Endothelial cell of umbilical vein (primary cell): ENCODE measurements at regions not wholly inside any gene's neighbourhood (a gene's known extent, or its start where the extent isn't known, plus 50 kb on each side); places are given as distances from the start of the nearest gene placed in this dataset.

ENCODE experiments used
- BruUV-seq: library from RNA; stranded (reverse); fragments of 400-500 nt; replicated peaks from 2 replicates; lab custom pipeline; 2021; lab: Mats Ljungman, UMichigan
- CTCF ChIA-PET: fragments of 300-600, 350-600 bp; sonication (Branson Sonifier 250); formaldehyde crosslinking; loops from one replicate; lab custom pipeline; 2021; ENCODE audit warnings: antibody characterized with exemption, inconsistent platforms; lab: Charles Lee
- POLR2A ChIA-PET: fragments of 300-600, 350-600 bp; sonication (Branson Sonifier 250); formaldehyde crosslinking; loops from one replicate; lab custom pipeline; 2021; ENCODE audit warnings: antibody characterized with exemption, inconsistent platforms; lab: Charles Lee
- DNase-seq: peaks from one replicate; pipeline ENCODE4 v3.0.0-alpha.2; 2011; ENCODE audit warnings: low read depth, low spot score
- FAIRE-seq: peaks from 2 replicates; lab custom pipeline; 2011; peaks lifted over from hg19 to GRCh38; lab: Jason Lieb, UNC
- H2AFZ ChIP-seq: 2 replicates; pipeline ENCODE4 v1.6.0; 2012; ENCODE audit warnings: low read depth, low read length, control low read depth, inconsistent platforms
- H3K27ac ChIP-seq: 2 replicates; pipeline ENCODE4 v1.5.1; 2011; ENCODE audit warnings: low read depth, mild to moderate bottlenecking, control low read depth, low read length, moderate library complexity; ENCODE audit not compliant: insufficient read depth
- H3K27me3 ChIP-seq, 2 experiments: 2 replicates each; pipeline versions ENCODE4 v1.6.0 to v1.6.1; 2011; ENCODE audit warnings: low read length in 2 of 2, mixed read lengths in 1 of 2; ENCODE audit not compliant: control insufficient read depth in 2 of 2, insufficient read depth in 2 of 2
- H3K36me3 ChIP-seq, 2 experiments: 2 replicates in 1 of 2; 3 replicates in 1 of 2; pipeline ENCODE4 v1.5.1; 2011; ENCODE audit warnings: low read length in 2 of 2, mild to moderate bottlenecking in 1 of 2, moderate library complexity in 1 of 2; ENCODE audit not compliant: control insufficient read depth in 2 of 2, insufficient read depth in 2 of 2; ENCODE audit errors: extremely low read depth in 1 of 2
- H3K4me1 ChIP-seq: 3 replicates; pipeline ENCODE4 v1.5.1; 2011; ENCODE audit warnings: mild to moderate bottlenecking, low read length; ENCODE audit not compliant: control insufficient read depth, insufficient read depth; ENCODE audit errors: extremely low read depth
- H3K4me2 ChIP-seq: 2 replicates; pipeline ENCODE4 v1.6.1; 2011; ENCODE audit warnings: low read length, control low read depth, mixed read lengths; ENCODE audit not compliant: insufficient read depth
- H3K4me3 ChIP-seq, 3 experiments: fragments of 200-600 bp in 1 of 3; sonication (generic), shearing (Covaris generic) in 1 of 3; replicated peaks in 1 of 3; 2 replicates each; pipeline ENCODE4 v1.5.1; 2011 to 2016; ENCODE audit warnings: control low read depth in 3 of 3, low read length in 3 of 3, mild to moderate bottlenecking in 2 of 3, inconsistent platforms in 1 of 3, low read depth in 1 of 3, moderate library complexity in 1 of 3; ENCODE audit not compliant: insufficient read depth in 1 of 3
- H3K79me2 ChIP-seq: 2 replicates; pipeline ENCODE4 v1.6.0; 2012; ENCODE audit warnings: low read length, inconsistent platforms; ENCODE audit not compliant: control insufficient read depth, insufficient read depth
- H3K9ac ChIP-seq: replicated peaks from 2 replicates; pipeline ENCODE3; 2011; ENCODE audit warnings: low read length, control low read depth; ENCODE audit not compliant: insufficient read depth; ENCODE audit errors: extremely low read depth
- H3K9me1 ChIP-seq: replicated peaks from 3 replicates; pipeline ENCODE4 v1.6.0; 2011; ENCODE audit warnings: mild to moderate bottlenecking, low read length; ENCODE audit not compliant: control insufficient read depth, insufficient read depth; ENCODE audit errors: extremely low read depth
- H3K9me3 ChIP-seq: replicated peaks from 2 replicates; pipeline ENCODE4 v1.5.1; 2012; ENCODE audit warnings: low read length, inconsistent platforms; ENCODE audit not compliant: control insufficient read depth, insufficient read depth
- H4K20me1 ChIP-seq: replicated peaks from 2 replicates; pipeline ENCODE3; 2011; ENCODE audit warnings: mild to moderate bottlenecking, low read length; ENCODE audit not compliant: control insufficient read depth, insufficient read depth; ENCODE audit errors: extremely low read depth
- CTCF ChIP-seq, 2 donors: IDR thresholded peaks; 1 replicate in 1 of 2; 2 replicates in 1 of 2; pipeline ENCODE4 v1.5.1; 2011; ENCODE audit warnings: low read length in 2 of 2, mild to moderate bottlenecking in 2 of 2, moderate library complexity in 2 of 2, control low read depth in 1 of 2, inconsistent platforms in 1 of 2, low read depth in 1 of 2; ENCODE audit not compliant: insufficient read depth in 1 of 2; ENCODE audit errors: extremely low read depth in 1 of 2
- FOS ChIP-seq: IDR thresholded peaks from 2 replicates; pipeline ENCODE4 v1.6.1; 2011; ENCODE audit warnings: mild to moderate bottlenecking, low read length, moderate library complexity, borderline replicate concordance; ENCODE audit not compliant: insufficient read depth
- POLR2A ChIP-seq: IDR thresholded peaks from 2 replicates; pipeline ENCODE4 v1.6.1; 2012; ENCODE audit warnings: low read depth, mild to moderate bottlenecking, control low read depth, low read length
- dilution Hi-C: fragments of 300-500 bp; cut with MboI; formaldehyde crosslinking; loops from one replicate; pipeline ENCODE4 v1.15.0; 2019; ENCODE audit warnings: low sequenced_read_pairs; ENCODE audit not compliant: extremely low pct_ligation_motif_present
- intact Hi-C: fragments of 100-400 bp; cut with micrococcal nuclease; formaldehyde crosslinking; loops from one replicate; pipeline ENCODE4 v1.10.0; 2022

DNA sequence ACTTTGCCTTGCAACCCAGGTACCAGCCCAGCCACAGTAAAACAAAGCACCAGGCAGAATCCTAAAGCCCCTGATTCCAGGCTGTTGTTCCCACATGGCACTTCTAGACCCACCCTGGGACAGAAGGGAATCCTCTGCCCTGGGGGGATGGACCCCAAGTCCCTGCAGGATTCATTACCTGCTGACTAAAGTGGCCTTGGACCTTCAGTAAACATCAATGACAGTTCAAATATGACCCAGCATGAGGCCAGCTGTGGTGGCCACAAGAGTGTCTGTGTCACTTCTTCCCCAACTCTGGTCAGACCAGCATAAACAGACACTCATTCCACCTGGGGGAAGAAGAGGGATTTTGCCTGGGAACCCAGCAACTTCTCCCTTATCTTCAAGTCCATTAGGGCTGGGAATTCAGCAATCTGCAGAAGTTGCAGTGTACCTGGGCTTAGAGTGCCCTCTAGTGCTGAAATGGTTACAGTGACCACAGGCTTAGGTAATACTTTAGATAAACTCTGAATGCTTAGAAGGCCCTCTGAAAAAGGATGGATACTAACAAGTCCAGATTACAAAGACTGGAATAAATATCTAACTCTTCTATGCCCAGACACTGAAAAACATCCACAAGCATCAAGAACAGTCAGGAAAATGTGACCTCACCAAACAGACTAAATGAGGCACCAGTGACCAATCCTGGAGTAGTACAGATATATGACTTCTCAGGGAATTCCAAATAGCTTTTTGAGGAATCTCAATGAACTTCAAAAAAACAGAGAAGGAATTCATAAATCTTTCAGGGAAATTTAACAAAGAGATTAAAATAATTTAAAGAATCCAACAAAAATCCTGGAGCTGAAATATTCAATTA is 108.5 kb upstream of the TMEM168 start:
- ChIA-PET POLR2A (no interaction called here), CTCF (interaction anchor here (0.5 to 4.9 kb wide), 24 partner anchors 9 to 812 kb away, joined by 3 to 97 read pairs (median 3); partner anchors contain the start of genes LSMEM1 and TMEM168)
- Histone ChIP-seq H3K4me1 (no peaks in the 10 kb centered on the region), H3K27ac (no peak overlapping the region), H3K4me3 (no peak overlapping the region), H3K27me3 (no peaks in the 10 kb centered on the region), H3K9me1 (no peaks in the 10 kb centered on the region), H3K9me3 (no peaks in the 10 kb centered on the region), H2AFZ (no peak overlapping the region), H3K4me2 (no peak overlapping the region), H4K20me1 (no peaks in the 10 kb centered on the region), H3K36me3 (no peaks in the 10 kb centered on the region), H3K79me2 (no peaks in the 10 kb centered on the region), H3K9ac (no peak overlapping the region)
- dilution Hi-C loops, result no loop called here
- FAIRE-seq, result peak; percentile 91
- no TSS peak for BruUV-seq
- peak; percentile 78 for DNase-seq
- intact Hi-C loops, result loop anchor here (1.0 to 5.0 kb wide), 5 partner anchors 30 to 523 kb away; partner anchors contain the start of gene LSMEM1
- TF ChIP-seq POLR2A, result no peak
- peak; percentile 65 to 74 for TF ChIP-seq CTCF (IDR thresholded peaks at IDR 0.05; ENCODE audit: extremely low read depth in 1 of 2, insufficient read depth in 1 of 2, low read depth in 1 of 2, low read length in 2 of 2)
- TF ChIP-seq FOS, result no peak
